ENCODE measurements at regions not wholly inside any gene's neighbourhood (a gene's known extent, or its start where the extent isn't known, plus 50 kb on each side); places are given as distances from the start of the nearest gene placed in this dataset.

DNA sequence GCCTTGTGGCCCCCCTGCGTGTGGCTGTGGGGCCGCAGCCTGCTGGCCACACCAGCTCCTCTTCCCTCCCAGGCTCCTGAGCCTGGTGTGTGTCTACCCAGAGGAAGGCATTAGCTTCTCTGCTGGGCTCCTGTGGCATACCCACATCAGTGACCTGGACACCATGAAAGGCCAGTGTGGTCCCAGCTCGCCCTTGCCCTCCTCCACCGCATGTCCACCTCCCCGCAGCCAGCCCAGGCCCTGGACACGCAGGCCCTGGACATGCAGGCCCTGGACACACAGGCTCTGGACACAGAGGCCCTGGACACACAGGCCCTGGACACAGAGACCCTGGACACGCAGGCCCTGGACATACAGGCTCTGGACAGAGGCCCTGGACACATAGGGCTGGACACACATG, 153.4 kb upstream of the PPP1R26 start:
- no peak for DNase-seq

DNA sequence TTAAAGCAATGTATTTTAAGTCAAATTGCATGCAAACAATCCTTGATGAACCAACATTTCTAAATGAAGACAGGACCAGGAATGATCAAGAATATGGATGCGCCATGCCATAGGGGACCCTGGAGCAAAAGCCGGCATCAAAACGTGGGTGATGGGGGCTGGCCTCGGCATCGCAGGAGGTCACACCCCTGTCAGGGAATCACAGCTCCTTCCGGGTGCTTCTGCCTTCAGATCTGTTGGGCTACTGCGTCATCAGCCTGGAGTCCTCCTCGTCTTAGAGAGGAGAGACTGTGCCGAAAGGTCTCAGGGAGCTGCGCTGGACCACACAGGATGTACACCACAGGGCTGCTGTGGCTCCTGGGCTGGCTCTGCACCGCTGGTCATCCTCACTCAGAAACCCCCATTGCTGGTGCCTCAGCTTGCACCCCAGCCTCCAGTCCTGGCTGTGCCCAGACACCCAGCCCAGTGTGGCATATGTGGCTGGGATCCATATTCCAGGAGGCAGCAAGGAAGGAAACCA, 152.9 kb upstream of the PPP1R26 start:
- DNase-seq = no peak

DNA sequence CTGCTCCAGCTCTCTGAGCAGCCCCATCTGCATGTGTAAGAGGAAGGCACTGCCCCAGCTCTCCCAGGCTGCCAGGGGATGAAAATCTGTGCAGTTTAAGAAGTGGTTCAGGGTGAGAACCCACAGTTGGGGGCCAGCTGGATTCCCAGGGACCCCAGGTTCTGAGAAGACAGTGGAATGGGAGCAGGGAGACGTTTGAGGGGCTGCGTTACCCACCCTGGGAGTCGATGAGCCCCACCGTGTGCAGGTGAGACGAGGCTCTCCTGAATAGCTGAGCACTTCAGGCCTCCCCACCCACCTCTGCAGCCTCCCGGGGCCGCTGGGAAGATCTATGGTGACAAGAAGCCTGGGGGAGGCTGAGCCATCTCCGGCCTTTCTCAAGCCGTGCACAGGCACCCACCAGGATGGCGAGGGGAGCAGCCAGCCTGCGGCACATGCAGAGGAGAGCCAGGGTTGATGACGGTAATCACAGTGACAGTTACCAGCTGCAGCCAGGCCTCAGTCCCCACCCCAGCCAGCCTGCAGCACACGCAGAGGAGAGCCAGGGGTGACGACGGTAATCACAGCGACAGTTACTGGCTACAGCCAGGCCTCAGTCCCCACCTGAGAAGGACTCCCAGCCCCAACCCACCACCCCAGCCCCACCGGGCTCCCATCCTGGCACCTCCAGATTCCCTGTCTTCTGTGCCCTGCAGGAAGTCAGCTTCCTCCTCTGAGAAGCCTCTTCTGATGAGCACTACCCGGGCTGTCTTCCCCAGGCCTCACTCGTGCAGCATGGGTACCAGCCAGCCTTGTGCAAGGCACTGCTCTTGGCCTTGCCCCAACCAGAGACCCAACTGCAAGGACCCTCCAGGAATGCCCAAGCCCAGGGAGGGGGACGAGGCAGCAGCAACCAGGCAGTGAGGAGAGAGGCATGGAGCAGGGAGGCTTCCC, 150.8 kb upstream of the PPP1R26 start:
- no peak for DNase-seq

DNA sequence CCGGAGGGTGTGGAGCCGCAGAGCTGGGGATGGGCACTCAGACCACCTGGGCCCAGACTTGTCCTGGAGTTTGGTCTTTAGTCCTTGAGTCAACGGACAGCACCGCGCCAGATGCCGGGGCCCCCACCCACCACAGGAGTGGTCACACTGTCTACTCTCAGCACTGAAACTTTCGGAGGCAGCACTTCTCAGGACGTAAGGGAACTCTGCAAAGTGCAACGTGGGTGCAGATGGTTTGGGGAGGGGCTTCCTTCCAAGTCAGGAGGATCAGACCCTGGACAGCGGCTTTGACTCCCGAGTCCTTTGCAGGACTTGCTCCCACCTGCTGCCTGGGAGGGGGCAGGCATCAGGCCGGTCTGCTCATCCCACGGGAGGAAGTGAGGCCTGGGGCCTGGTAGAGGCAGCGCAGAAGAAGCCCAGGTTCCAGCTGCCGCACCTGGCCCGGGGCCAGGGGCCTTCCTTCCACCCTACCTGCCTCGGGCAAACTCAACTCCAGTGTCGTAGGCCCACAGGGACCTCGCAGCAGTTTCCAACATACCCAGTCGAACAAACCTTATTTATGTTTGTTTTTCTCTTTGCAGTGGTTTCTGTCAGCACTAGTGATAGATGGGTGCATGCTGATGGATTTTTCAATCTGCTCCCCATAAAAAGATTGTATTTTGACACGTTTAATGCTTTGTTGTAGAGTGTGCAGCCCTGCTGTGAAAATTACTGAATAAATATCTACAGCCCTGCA, 149.8 kb upstream of the PPP1R26 start:
- no peak for DNase-seq

DNA sequence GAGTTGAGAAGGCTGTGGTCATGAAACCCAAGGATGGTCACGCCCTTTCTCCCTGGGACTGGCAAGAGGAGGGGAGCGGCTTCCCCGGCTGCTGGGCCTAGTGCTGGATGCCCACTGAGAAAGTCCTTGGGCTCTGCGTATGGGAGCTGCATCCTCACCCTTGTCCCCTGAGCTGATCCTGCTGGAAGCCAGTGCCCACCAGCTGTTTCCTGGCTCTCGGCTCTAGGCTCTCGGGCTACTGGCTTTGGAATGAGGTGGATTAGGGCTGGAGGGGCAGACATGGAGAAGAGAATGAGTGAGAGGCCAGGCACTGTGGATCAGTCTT, 149.3 kb upstream of the PPP1R26 start:
- no peak for DNase-seq

DNA sequence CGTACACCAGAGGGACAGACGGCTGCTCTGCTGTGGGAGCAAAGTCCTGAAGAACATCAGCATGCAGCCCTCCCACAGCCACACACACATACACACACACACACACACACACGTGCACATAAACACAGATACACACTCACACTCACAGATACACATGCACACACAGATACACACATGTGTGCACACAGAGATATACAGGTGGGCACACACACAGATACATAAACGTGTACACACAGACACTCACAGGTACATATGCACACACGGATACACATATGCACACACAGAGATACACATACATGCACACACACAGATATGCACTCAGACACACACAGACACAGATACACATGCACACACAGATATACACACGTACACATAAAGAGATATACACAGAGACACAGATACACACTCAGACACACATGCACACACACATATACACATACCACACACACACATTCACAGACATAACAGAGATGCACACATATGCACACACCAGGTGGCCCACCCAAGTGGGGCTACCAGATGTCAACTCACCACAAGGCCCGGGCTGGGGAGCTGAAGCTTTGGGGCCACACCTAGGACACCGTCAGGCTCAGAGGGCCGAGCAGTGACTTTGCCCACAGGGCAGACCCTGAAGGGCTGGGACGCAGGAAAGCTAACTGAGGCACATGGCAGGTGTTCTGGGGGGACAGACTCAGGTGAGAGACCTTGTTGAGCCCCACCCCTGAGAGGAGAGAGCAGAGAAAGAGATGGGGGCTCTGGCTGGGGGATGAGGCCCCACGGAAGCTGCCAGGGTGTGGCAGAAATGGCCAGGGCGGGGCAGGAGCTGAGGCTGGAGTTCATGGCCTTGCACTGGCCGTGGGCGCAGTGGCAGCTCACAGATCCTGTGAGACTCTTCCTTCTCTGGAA, 148.6 kb upstream of the PPP1R26 start:
- DNase-seq = no peak

DNA sequence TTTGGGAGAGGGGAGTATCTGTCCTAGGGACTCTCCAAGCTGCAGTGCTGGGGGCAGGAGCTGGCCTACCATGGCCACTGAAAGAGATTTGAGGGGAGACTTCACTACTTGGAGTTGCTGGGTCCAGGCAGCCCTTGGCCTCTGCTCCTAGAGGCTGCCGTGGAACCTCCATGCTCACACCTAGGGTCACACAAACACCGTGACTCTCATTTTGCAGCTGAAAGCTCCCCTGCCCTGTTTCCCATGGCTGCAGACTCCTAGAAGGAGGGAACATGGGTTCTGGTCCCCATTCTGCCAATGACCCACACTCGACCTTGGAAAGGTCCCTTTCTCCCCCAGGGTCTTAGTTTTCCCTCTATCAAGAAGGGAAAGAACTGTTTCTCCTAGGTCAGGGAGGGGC, 147.1 kb upstream of the PPP1R26 start:
- DNase-seq = no peak

DNA sequence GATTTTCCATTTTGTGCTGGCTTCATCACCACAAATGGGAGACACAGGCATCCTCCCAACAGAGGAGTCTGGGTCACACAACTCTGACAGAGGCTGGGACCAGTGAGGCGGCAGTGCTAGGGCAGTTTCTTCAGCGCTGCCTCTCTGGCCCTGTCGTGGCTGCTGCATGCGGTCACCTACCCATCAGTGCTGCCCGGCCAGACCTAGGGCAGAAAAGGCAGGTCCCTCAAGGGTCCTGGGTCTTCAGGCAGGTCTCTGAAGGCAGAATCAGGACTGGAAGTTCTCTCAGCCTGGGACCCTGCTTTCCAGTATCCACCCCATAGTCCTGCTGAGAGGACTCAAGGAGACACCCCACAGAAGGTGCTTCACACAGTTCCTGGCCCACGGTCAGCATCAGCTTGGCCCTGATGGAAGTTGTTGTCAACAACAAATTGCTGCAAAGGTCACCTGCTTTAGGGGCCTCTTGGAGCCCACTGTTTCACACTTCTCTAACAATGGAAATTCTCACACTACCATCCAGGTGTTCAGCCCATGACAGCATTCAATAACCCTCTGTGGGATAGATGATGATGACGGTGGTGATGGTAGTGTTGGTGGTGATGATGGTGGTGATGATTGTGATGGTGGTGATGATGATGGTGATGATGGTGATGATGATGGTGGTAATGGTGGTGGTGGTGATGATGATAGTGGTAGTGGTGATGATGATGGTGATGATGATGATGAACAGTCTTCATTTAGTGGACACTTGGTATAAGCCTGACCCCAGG, 146.4 kb upstream of the PPP1R26 start:
- no peak for DNase-seq

DNA sequence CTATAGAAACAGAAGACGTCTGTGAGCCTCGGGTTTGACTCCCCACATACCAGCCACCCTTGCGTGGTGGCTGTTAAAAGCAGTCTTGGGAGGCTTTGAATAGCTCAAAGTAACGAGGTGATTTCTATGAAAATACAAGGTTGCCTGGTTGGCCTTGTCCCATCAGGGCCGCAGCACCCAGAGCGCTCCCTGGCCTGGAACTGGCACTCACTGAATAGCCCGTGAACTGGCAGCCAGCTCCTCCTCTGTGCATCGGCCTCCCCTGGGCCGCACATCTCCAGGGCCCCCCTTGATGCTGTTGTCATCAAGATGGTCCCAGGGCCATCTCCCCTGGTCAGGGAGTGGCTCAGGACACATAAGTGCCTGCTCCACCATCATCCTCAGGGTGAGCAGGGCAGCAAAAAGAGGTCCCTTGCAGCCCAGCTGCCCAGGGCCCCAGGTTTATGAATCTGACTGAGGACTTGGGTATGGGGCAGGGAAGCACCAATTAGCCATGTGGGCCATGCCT, 144.6 kb upstream of the PPP1R26 start:
- DNase-seq = no peak

DNA sequence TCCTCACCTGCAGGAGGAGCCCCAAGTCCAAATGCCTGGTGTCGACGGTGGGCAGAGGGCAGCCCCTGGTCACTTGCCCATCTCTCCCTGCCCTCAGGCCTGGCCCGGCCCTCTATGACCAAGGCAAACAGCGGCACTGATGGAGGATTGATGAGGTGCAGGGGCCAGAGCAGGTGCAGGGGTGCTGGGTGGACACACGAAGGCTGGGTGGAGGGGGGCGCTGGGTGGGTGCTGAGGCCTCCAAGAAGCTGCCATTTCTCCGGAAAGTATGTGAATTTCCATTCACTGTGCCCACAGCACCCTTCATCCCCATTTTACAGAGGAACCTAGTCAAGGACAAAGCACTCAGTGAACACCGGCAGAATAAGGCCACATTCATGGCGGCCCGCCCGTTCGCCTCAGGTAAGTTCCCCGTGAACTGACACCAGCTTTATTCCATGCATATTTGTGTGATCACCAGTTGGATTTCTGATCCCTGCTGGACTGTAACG, 143.8 kb upstream of the PPP1R26 start:
- DNase-seq = no peak

DNA sequence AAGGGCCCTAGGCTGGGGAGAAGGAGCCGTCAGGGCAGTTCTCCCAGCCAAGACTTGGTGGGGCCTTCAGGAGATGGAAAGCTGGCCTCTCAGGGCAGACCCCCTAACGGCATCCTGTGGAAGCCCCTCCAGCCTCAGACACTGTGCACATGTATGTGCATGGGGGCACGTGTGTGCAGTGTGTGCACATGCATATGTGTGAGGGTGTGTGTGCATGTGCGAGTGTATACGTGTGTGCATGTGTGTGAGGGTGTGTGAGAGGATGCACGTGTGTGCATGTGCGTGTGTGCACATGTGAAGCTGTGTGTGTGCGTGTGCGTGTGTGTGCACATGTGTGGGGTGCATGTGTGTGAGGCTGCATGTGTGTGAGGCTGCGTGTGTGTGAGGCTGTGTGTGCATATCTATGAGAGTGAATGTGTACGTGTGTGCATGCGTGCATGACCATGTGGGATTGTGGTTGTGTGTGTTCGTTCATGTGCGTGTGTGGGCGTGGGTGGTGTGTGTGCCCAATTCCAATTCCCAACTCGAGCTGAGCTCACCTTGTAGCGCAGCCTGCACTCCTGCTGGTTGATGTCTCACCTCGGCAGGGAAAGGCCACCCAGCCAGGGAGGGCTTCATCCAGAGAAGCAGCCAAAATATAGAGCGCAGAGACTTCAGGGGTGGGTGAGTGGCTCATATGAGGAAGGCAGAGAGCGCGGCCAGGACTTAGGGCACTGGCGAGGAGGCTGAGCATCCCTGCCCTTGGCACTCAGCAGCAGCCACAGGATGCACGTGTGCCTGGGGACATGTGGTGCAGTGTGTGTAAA, 142.7 kb upstream of the PPP1R26 start:
- DNase-seq = no peak

DNA sequence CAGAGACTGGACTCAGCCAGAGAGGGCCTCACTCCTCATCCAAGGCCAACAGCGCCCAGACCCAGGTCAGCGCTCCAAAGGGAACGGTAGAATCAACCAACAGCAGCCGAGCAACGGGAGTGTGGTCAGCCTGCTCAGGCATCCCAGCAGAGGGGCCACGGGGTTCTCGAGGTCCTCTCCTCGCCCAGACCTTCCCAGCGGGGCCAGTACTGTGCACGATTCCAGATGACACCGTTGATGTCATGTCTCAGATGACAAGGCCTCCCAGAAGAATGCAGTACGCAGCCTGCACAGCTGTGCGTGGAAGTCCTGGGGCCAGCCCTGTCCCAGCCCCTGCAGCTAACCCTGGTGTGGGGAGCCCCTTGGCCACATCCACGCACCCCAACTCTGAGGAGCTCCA, 141.0 kb upstream of the PPP1R26 start:
- DNase-seq = no peak

DNA sequence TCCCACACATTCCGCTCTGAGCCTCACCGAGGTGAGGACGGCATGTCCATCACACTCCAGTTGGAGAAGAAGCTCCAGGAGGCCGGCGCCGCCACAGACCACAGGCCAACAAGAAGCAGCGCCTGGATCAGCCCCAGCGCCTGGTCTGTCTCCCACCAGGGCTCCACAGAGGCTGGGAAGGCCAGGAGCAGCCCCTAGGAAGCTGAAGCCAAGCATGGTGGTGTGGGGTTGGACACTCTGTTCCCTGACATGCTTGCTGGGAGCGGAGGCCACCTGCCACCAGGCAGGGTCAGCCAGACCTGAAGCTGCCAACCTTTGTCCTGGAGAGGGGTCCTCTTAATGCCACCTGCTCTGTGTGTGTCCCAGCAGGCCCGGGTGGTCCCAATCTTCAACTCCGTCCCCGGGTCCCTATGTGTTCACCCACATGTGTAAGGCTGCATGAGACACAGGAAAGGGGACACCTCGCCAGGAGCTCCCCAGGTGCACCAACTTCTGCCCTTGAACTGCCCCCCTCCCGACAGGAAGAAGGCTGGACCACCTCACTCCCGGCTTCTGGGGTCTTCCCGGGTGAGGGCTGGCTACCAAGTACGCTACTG, 140.1 kb upstream of the PPP1R26 start:
- no peak for DNase-seq

DNA sequence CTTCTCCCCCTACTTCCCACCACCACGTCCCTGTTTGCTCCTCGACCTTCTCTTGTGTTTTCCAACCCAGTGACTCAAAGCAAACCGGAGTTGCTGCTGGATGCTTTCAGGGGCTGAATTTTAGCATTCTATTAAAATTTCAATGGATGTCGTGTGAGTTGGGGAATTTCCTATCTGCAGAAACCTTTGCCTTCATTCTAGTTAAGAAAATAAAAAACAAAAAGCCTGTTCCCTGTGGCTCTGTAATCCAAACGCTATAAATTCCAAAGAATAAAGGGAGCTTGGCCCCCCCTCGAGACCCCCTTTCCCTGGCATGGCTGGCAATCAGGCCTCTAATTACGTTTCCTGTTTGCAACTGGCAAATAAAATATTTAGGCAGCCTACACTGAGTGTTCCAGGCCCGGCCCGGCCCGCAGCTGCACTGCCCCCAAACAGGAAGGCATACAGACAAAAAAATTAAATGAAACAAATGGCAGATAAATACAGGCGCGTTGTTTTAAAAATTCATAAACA, 139.4 kb upstream of the PPP1R26 start:
- DNase-seq = no peak

DNA sequence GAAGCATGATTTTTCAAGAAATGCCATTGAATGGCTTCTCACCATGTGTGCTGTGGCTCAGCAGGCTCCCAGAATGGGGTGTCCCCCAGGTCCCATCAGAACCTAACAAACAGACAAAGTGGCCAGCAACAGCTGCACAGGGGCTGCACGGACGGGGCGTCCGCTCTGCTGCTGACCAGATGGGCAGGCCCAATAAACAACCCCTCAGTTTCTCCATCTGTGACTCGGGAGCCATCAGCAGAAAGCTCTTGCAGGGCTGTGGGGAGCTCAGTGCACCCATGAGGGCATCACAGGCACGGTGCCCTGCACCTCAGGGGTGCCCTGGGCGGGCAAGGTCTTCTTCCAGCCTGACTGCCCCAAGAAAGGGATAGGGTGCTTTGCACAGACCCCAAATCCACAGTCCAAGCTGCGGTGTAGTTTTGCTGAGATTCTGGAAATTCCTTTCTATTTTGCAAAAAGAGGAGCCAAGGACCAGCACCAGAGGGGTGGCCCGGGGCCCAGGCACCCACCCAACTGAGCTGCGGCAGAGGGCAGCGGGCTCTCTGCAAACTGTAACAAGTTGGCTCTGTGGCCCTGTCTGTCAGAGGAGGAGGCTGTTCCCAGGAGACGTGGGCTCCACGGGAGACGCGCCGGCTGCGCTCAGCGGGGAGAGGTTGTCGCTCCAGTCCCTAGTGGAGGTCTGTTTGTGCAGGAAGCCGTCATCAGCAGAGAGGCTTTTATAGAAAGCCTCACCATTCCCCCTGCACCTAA, 138.7 kb upstream of the PPP1R26 start:
- DNase-seq = no peak

DNA sequence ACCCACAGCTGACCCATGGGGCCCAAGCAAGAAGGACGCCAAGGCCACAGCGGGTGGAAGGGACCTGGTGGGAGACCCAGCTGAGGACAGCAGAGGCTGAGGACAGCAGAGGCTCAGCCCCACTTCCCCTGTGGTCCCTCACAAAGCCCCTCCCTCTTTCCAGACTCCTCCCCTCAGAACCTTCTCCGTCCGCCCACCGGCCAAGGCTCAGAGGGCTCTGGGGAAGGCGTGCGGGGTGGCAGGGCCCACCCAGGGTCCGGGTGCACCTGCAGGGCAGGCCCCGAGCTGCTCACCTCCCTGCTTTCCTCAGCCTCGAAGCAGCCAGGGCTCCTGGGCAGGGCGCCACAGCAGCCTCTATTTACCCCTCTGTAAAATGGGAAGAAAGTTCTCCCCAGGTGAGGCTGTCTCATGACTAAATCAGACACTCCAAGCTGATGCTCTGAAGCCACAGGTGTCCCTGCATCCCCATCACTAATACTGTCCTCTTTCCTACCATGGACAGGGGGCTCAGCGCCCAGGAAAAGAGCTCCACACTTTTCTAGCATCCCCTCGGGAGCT, 137.9 kb upstream of the PPP1R26 start:
- no peak for DNase-seq

DNA sequence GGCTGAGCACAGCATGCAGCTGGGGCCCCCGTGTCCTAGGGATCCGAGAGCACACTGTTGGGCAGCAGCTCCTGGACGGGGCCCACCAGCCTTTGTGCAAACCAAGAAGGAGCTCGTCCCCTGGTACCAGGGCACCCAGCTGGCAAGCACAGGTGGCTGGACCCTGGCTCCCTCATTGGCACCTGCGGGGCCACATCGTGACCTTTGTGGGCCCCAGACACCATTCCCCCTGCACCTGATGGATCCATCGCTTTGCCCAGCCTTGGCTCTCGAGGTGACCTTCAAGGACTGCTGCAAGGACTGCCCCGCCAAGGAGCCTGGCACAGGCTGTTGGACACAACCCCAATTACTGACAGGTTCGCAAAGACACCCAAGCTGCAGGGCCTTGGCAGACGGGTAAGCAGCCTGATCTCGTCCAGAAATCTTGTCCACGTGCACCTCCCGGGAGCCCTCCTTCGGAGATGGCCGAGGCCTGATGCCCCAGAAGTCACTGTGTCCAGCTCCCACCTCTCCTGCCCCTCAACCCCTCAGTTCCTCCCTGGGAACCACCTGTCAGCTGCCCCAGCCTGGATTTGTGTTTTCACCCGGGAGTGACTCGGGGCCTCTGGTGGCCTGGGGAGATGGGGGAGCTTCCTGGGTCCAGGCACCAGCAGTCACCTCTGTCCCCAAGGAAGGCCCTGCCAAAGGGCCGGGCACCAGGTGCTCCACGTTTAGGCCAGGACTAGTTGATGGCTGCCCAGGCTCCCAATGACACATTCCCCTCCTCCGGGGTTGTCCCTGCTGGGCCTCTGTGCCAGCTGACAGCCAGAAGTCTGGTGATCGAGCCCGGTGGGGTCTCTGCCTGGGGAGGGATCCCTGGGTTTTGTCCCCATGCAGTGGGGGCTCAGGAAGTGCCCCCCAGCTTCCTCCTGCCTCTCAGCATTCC, 137.1 kb upstream of the PPP1R26 start:
- DNase-seq = no peak

DNA sequence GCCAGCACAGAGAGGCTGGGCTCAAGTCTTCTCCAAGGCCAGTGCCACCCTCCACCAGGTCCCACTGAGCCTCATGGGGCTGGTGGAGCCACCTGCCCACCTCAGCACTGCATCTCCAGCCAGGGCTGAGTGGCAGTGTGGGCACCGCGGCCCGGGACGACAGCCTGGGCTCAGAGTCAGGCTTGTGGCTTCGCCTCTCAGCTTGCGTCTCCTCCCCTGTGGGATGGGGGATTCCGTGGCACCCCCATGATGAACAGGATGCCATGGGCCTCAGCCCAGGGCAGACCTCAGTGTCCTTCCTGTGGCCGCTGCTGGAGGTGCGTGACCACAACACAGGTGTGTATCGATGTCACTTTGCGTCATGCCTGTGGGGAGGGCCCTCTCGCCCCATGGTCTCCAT, 136.4 kb upstream of the PPP1R26 start:
- DNase-seq = no peak
